Heart right ventricle (tissue), 16 donors: ENCODE measurements at regions not wholly inside any gene's neighbourhood (a gene's known extent, or its start where the extent isn't known, plus 50 kb on each side); places are given as distances from the start of the nearest gene placed in this dataset.

Experiments used
- ATAC-seq, 8 donors: fragments of 200-7000 bp; cut with Tn5 transposase; one replicate each; pipeline ENCODE4 v1.9.1; 2020; ENCODE audit warnings: mild to moderate bottlenecking in 8 of 8, moderate library complexity in 8 of 8, moderate number of reproducible peaks in 1 of 8
- DNase-seq, 2 donors: peaks; one replicate each; pipeline ENCODE4 v3.0.0-alpha.2; 2020
- H3K27ac ChIP-seq, 10 donors: fragments of 200-600 bp; sonication (generic) in 2 of 10; one replicate each; pipeline versions ENCODE4 v1.5.0 to v1.8.0; 2020 to 2022; ENCODE audit warnings: mild to moderate bottlenecking in 3 of 10
- H3K27me3 ChIP-seq, 7 donors: fragments of 200-600 bp; one replicate each; pipeline ENCODE4 v1.8.0; 2021 to 2022; ENCODE audit warnings: mild to moderate bottlenecking in 2 of 7
- H3K36me3 ChIP-seq, 9 donors: fragments of 200-600 bp; sonication (generic) in 1 of 9; one replicate each; pipeline versions ENCODE4 v1.5.0 to v1.8.0; 2020 to 2022; ENCODE audit warnings: mild to moderate bottlenecking in 2 of 9
- H3K4me1 ChIP-seq, 9 donors: fragments of 200-600 bp; sonication (generic) in 1 of 9; one replicate each; pipeline versions ENCODE4 v1.5.0 to v1.8.0; 2020 to 2022; ENCODE audit warnings: mild to moderate bottlenecking in 4 of 9
- H3K4me3 ChIP-seq, 10 donors: fragments of 200-600 bp; sonication (generic) in 2 of 10; one replicate each; pipeline versions ENCODE4 v1.5.0 to v1.8.0; 2020 to 2022; ENCODE audit warnings: mild to moderate bottlenecking in 7 of 10, moderate library complexity in 2 of 10
- H3K9me3 ChIP-seq, 11 donors: fragments of 200-600 bp in 10 of 11; sonication (generic) in 2 of 11; one replicate each; pipeline versions ENCODE4 v1.5.0 to v1.8.0; 2013 to 2022; ENCODE audit warnings: mild to moderate bottlenecking in 2 of 11, control low read depth in 1 of 11, moderate library complexity in 1 of 11
- CTCF ChIP-seq, 9 donors: fragments of 200-600 bp; sonication (generic) in 2 of 9; IDR thresholded peaks; one replicate each; pipeline versions ENCODE4 v1.5.0 to v1.8.0; 2021 to 2022; ENCODE audit warnings: antibody characterized with exemption in 9 of 9, mild to moderate bottlenecking in 5 of 9, moderate library complexity in 1 of 9
- WGBS, 2 donors: extraction: QIAGEN DNeasy Blood & Tissue Kit; methylation state at CpG; one replicate each; pipeline ENCODE4 v1.1.7; 2013; ENCODE audit warnings: inconsistent platforms in 1 of 2; 5-methylcytosine and 5-hydroxymethylcytosine counted together
- intact Hi-C, 10 donors: fragments of 100-400 bp; cut with DNase I; formaldehyde crosslinking; loops; one replicate each; pipeline versions ENCODE4 v1.11.1 to v1.14.2; 2022
- donor health status: Arrhythmogenic right ventricular cardiomyopathy.
- donor health status: ischemic (EF 13 %, LVEDD 7.1; RV severe dilation, severe dysfunction).
- donor health status: healthy with polysubstance abuse.
- donor health status: DM: no; HTN: yes; CAD: no.
- donor health status: DM: no; HTN: no; CAD: no.
- donor health status: ischemic (EF 25% LVEDD 6.9; RV normal size, moderate dysfunction).
- donor health status: ischemic (EF 25% LVEDD 5.7; RV mildly dilated, moderate dysfunction).
- donor health status: healthy.
- donor health status: DM: yes; HTN: yes; CAD: no.
- donor health status: Ischemic cardiomyopathy.
- donor health status: ischemic (EF 35%, LVEDD 5.7; RV mildly dilated, moderate dysfunction).
- donor health status: nonischemic (EF 11% LVEDD 7.7; RV severe dilation, severe dysfunction).
- donor health status: DM: yes; HTN: yes; CAD: no.
- donor health status: PGD.
- donor health status: ischemic (EF 29% LVEDD 5.4; RV normal size, mild dysfunction).
- donor health status: nonischemic (EF 23%, LVEDD 6.1; RV moderate dilation, normal function).

GRCh38 chr1:4152266-4152665, 252.2 kb upstream of the C1orf174 start:
- no peaks in the 10 kb centered on the region for H3K36me3 ChIP-seq
- 73 to 76% methylated on average over 11 of the region's 11 CpGs for WGBS, 2 donors
- no peak for TF ChIP-seq CTCF (IDR thresholded peaks at IDR 0.05)
- H3K4me1 ChIP-seq = no peaks in the 10 kb centered on the region
- no peak for DNase-seq
- no peak overlapping the region for H3K27ac ChIP-seq
- H3K27me3 ChIP-seq = peaks cover 0 to 41% (median 26%) of the 10 kb centered on the region in 7 donors
- no peaks in the 10 kb centered on the region for H3K9me3 ChIP-seq
- no peak overlapping the region for H3K4me3 ChIP-seq
- intact Hi-C loops = no loop called here
- ATAC-seq = no peak

- H3K36me3 ChIP-seq = no peaks in the 10 kb centered on the region
- TF ChIP-seq CTCF (IDR thresholded peaks at IDR 0.05) = no peak
- no peak overlapping the region for H3K4me3 ChIP-seq
- H3K27ac ChIP-seq = no peak overlapping the region
- no peak for DNase-seq
- H3K9me3 ChIP-seq = no peaks in the 10 kb centered on the region
- no peak for ATAC-seq
- peaks cover 0 to 43% (median 22%) of the 10 kb centered on the region in 7 donors for H3K27me3 ChIP-seq
- WGBS, 2 donors = 87 to 91% methylated on average over 5 of the region's 5 CpGs
- no peaks in the 10 kb centered on the region for H3K4me1 ChIP-seq
- intact Hi-C loops = no loop called here
Observed at GRCh38 chr1:4153571-4153970, 253.5 kb upstream of the C1orf174 start.

GRCh38 chr1:4156241-4156973, 256.3 kb upstream of the C1orf174 start:
- Histone ChIP-seq H3K4me1 (no peaks in the 10 kb centered on the region), H3K36me3 (no peaks in the 10 kb centered on the region), H3K4me3 (no peak overlapping the region), H3K27me3 (peaks cover 0 to 40% (median 22%) of the 10 kb centered on the region in 7 donors), H3K9me3 (no peaks in the 10 kb centered on the region), H3K27ac (no peak overlapping the region)
- intact Hi-C loops = no loop called here
- ATAC-seq (no peak), DNase-seq (no peak)
- 53 to 58% methylated on average over 14 of the region's 14 CpGs for WGBS, 2 donors
- no peak for TF ChIP-seq CTCF (IDR thresholded peaks at IDR 0.05)

- no peak for TF ChIP-seq CTCF (IDR thresholded peaks at IDR 0.05)
- Histone ChIP-seq H3K27me3 (peaks cover 0 to 41% (median 15%) of the 10 kb centered on the region in 7 donors), H3K27ac (no peak overlapping the region), H3K4me1 (no peaks in the 10 kb centered on the region), H3K36me3 (no peaks in the 10 kb centered on the region), H3K4me3 (no peak overlapping the region), H3K9me3 (no peaks in the 10 kb centered on the region)
- ATAC-seq (no peak), DNase-seq (no peak)
- intact Hi-C loops = no loop called here
- WGBS, 2 donors = 80 to 83% methylated on average over 7 of the region's 7 CpGs
Observed at GRCh38 chr1:4160181-4160580, 260.1 kb upstream of the C1orf174 start.
